ENCODE measurements at regions not wholly inside any gene's neighbourhood (a gene's known extent, or its start where the extent isn't known, plus 50 kb on each side); places are given as distances from the start of the nearest gene placed in this dataset.
A peak's percentile ranks its signal among the peaks of the same experiment; 100 is the strongest.
"Not testable (repeated sequence)": the region's sequence is repeated elsewhere in the genome, so short reads cannot be mapped to it uniquely, and the experiment has no call there.

- no peak for DNase-seq
Observed at GRCh38 chr2:166381-166780, 97.5 kb downstream of the SH3YL1 start.

- no peak for DNase-seq
Observed at GRCh38 chr2:165530-165929, 98.3 kb downstream of the SH3YL1 start.

GRCh38 chr2:162473-163382, 101.1 kb downstream of the SH3YL1 start:
- no peak for DNase-seq

- no peak for DNase-seq
Observed at GRCh38 chr2:161729-162128, 102.1 kb downstream of the SH3YL1 start.

- DNase-seq, result no peak
Observed at GRCh38 chr2:151553-152334, 105.4 kb upstream of the FAM110C start.

- DNase-seq, result no peak
Observed at GRCh38 chr2:145407-145806, 99.1 kb upstream of the FAM110C start.

GRCh38 chr2:141611-142010, 95.3 kb upstream of the FAM110C start:
- no peak for DNase-seq

GRCh38 chr2:136666-137065, 90.4 kb upstream of the FAM110C start:
- DNase-seq, result no peak

GRCh38 chr2:133675-134593, 87.6 kb upstream of the FAM110C start:
- no peak for DNase-seq

GRCh38 chr2:126769-127168, 80.5 kb upstream of the FAM110C start:
- DNase-seq, result not testable (repeated sequence)

GRCh38 chr2:124241-124880, 78.1 kb upstream of the FAM110C start:
- DNase-seq, result no peak

- DNase-seq, result no peak
Observed at GRCh38 chr2:116953-117352, 70.6 kb upstream of the FAM110C start.

GRCh38 chr2:115303-115702, 69.0 kb upstream of the FAM110C start:
- DNase-seq, result peak; percentile 15

- DNase-seq, result no peak
Observed at GRCh38 chr2:114616-115015, 68.3 kb upstream of the FAM110C start.

- no peak for DNase-seq
Observed at GRCh38 chr2:109998-110397, 63.7 kb upstream of the FAM110C start.

GRCh38 chr2:108920-109809, 62.9 kb upstream of the FAM110C start:
- DNase-seq, result no peak

GRCh38 chr2:101016-101415, 54.7 kb upstream of the FAM110C start:
- no peak for DNase-seq
